K562 (cell line): ENCODE measurements at regions not wholly inside any gene's neighbourhood (a gene's known extent, or its start where the extent isn't known, plus 50 kb on each side); places are given as distances from the start of the nearest gene placed in this dataset.

ENCODE experiments used
- ATAC-seq: fragments of 200-7000 bp; cut with Tn5 transposase; 3 replicates; pipeline ENCODE4 v1.9.1; 2020; ENCODE audit warnings: moderate library complexity
- BruUV-seq: library from RNA; stranded (reverse); fragments of 400-500 nt; replicated peaks from 2 replicates; lab custom pipeline; 2021; lab: Mats Ljungman, UMichigan
- CTCF ChIA-PET: fragments of 300-600 bp; formaldehyde crosslinking; extraction: SDS; loops from one replicate; lab custom pipeline; 2021; ENCODE audit warnings: low intra/inter-chr PET ratio; lab: Yijun Ruan, JAX
- POLR2A ChIA-PET: fragments of 300-600, 350-650 bp; sonication (Branson Sonifier 250); formaldehyde crosslinking; extraction: SDS; loops from one replicate; lab custom pipeline; 2021; ENCODE audit warnings: antibody characterized with exemption, inconsistent platforms; lab: Yijun Ruan, JAX
- DNase-seq, 4 experiments: peaks; one replicate each; pipeline versions ENCODE4 v3.0.0 to v3.0.0-alpha.2; 2011 to 2018; ENCODE audit warnings: low spot score in 3 of 4, mixed read lengths in 3 of 4; ENCODE audit errors: extremely low read depth in 1 of 4
- FAIRE-seq: peaks from 2 replicates; lab custom pipeline; 2011; peaks lifted over from hg19 to GRCh38; lab: Jason Lieb, UNC
- H2AFZ ChIP-seq: 2 replicates; pipeline ENCODE4 v1.6.0; 2011; ENCODE audit warnings: low read depth, low read length, control low read depth, inconsistent platforms
- H3K27ac ChIP-seq: fragments of 200-600 bp; 3 replicates; pipeline ENCODE4 v1.8.0; 2011; ENCODE audit warnings: low read depth, mild to moderate bottlenecking, control low read depth, inconsistent platforms, low read length, moderate library complexity, mixed read lengths; ENCODE audit errors: extremely low read depth
- H3K27me3 ChIP-seq, 2 experiments: fragments of 300-600 bp in 1 of 2; 2 replicates in 1 of 2; 3 replicates in 1 of 2; pipeline versions ENCODE4 v1.6.0 to v1.8.0; 2011; ENCODE audit warnings: inconsistent platforms in 2 of 2, low read length in 2 of 2, mild to moderate bottlenecking in 1 of 2, mixed read lengths in 1 of 2, moderate library complexity in 1 of 2; ENCODE audit not compliant: control insufficient read depth in 2 of 2, insufficient read depth in 2 of 2
- H3K36me3 ChIP-seq: fragments of 300-600 bp; 3 replicates; pipeline ENCODE4 v1.8.0; 2011; ENCODE audit warnings: mild to moderate bottlenecking, low read length, inconsistent platforms; ENCODE audit not compliant: control insufficient read depth, insufficient read depth
- H3K4me1 ChIP-seq, 2 experiments: fragments of 200-600 bp in 1 of 2; replicated peaks in 1 of 2; 2 replicates in 1 of 2; 3 replicates in 1 of 2; pipeline versions ENCODE4 v1.5.1 to v1.8.0; 2011; ENCODE audit warnings: inconsistent platforms in 2 of 2, low read length in 2 of 2, mild to moderate bottlenecking in 1 of 2, mixed read lengths in 1 of 2, moderate library complexity in 1 of 2; ENCODE audit not compliant: control insufficient read depth in 2 of 2, insufficient read depth in 2 of 2
- H3K4me2 ChIP-seq: 2 replicates; pipeline ENCODE4 v1.6.1; 2011; ENCODE audit warnings: low read length, control low read depth, inconsistent platforms, mixed read lengths; ENCODE audit not compliant: insufficient read depth
- H3K4me3 ChIP-seq: fragments of 200-600 bp; sonication (generic), shearing (Covaris generic); 2 replicates; pipeline ENCODE4 v1.5.1; 2016; ENCODE audit warnings: control low read depth, inconsistent platforms
- H3K79me2 ChIP-seq: fragments of 200-600 bp; 3 replicates; pipeline ENCODE4 v1.8.0; 2011; ENCODE audit warnings: low read length, inconsistent platforms; ENCODE audit not compliant: control insufficient read depth, insufficient read depth
- H3K9ac ChIP-seq, 2 experiments: 2 replicates each; pipeline versions ENCODE4 v1.6.0 to v1.6.1; 2011; ENCODE audit warnings: low read depth in 2 of 2, low read length in 2 of 2, control low read depth in 1 of 2, inconsistent platforms in 1 of 2, mild to moderate bottlenecking in 1 of 2, mixed read lengths in 1 of 2; ENCODE audit not compliant: insufficient read depth in 1 of 2
- H3K9me1 ChIP-seq: one replicate; pipeline ENCODE4 v1.6.0; 2011; ENCODE audit warnings: inconsistent platforms, mild to moderate bottlenecking, low read length, moderate library complexity; ENCODE audit not compliant: control insufficient read depth, insufficient read depth
- H3K9me3 ChIP-seq: replicated peaks from 2 replicates; pipeline ENCODE4 v1.5.1; 2011; ENCODE audit warnings: low read depth, low read length, inconsistent platforms; ENCODE audit not compliant: control insufficient read depth, insufficient read depth
- H4K20me1 ChIP-seq: replicated peaks from 2 replicates; pipeline ENCODE4 v1.6.1; 2011; ENCODE audit warnings: low read length, inconsistent platforms, mixed read lengths; ENCODE audit not compliant: control insufficient read depth, insufficient read depth
- ARHGAP35 ChIP-seq: fragments of 450-650 bp; IDR thresholded peaks from 2 replicates; pipeline ENCODE4 v1.6.1; 2018; ENCODE audit not compliant: partially characterized antibody
- DNMT1 ChIP-seq: fragments of 450-650 bp; IDR thresholded peaks from 2 replicates; pipeline ENCODE4 v1.6.1; 2016; ENCODE audit warnings: antibody characterized with exemption, mild to moderate bottlenecking
- ILK ChIP-seq: fragments of 450-650 bp; IDR thresholded peaks from 2 replicates; pipeline ENCODE4 v1.6.1; 2016; ENCODE audit warnings: missing genetic modification characterization, low read depth, mild to moderate bottlenecking, missing compliant biosample characterization, moderate library complexity, borderline replicate concordance
- NFE2 ChIP-seq: IDR thresholded peaks from 2 replicates; pipeline ENCODE4 v1.6.1; 2014; ENCODE audit warnings: antibody characterized with exemption, low read depth
- PHF8 ChIP-seq: fragments of 200-600 bp; sonication (generic); IDR thresholded peaks from 2 replicates; pipeline ENCODE4 v1.6.1; 2012; ENCODE audit warnings: mixed run types, mild to moderate bottlenecking, inconsistent platforms, low read length, moderate library complexity, borderline replicate concordance
- RBM34 ChIP-seq: fragments of 200-400 bp; formaldehyde crosslinking; IDR thresholded peaks from 2 replicates; pipeline ENCODE4 v1.6.1; 2018; ENCODE audit warnings: low read length, borderline replicate concordance; ENCODE audit not compliant: insufficient read depth
- SMARCA4 ChIP-seq: fragments of 450-650 bp; IDR thresholded peaks from 2 replicates; pipeline ENCODE4 v1.6.1; 2016
- YY1 ChIP-seq, 3 experiments: IDR thresholded peaks; 2 replicates each; pipeline ENCODE4 v1.6.1; 2011; ENCODE audit warnings: low read length in 2 of 3, mild to moderate bottlenecking in 2 of 3, moderate library complexity in 2 of 3, borderline replicate concordance in 1 of 3, control low read depth in 1 of 3, low read depth in 1 of 3; ENCODE audit not compliant: insufficient read depth in 3 of 3, insufficient replicate concordance in 2 of 3, control insufficient read depth in 1 of 3, insufficient read length in 1 of 3; ENCODE audit errors: extremely low read depth in 1 of 3
- ZNF143 ChIP-seq: sonication (generic); formaldehyde crosslinking; IDR thresholded peaks from 2 replicates; pipeline ENCODE4 v1.9.0; 2022; ENCODE audit warnings: mild to moderate bottlenecking, missing genetic modification reagents
- ZNF583 ChIP-seq: fragments of 250-450 bp; sonication (Bioruptor Pico); IDR thresholded peaks from 2 replicates; pipeline ENCODE4 v1.4.0; 2020
- ZNF589 ChIP-seq: fragments of 200-800 bp; sonication (Bioruptor generic); IDR thresholded peaks from 2 replicates; pipeline ENCODE4 v1.6.1; 2016; ENCODE audit warnings: low read depth, missing genetic modification characterization, missing compliant biosample characterization
- WGBS: fragments of 100-300 bp; shearing (Covaris generic); methylation state at CpG from one replicate; pipeline ENCODE4 v1.1.6; 2016; ENCODE audit warnings: low coverage, mixed read lengths; ENCODE audit not compliant: insufficient coverage; ENCODE audit errors: missing lambda C conversion rate; 5-methylcytosine and 5-hydroxymethylcytosine counted together
- in situ Hi-C: fragments of 300-500 bp; cut with MboI; formaldehyde crosslinking; loops from 4 replicates; pipeline ENCODE4 v1.15.0; 2018; ENCODE audit warnings: inconsistent platforms, mixed read lengths
- intact Hi-C: fragments of 100-400 bp; cut with micrococcal nuclease; formaldehyde crosslinking; loops from 2 replicates; pipeline ENCODE4 v1.14.2; 2022
- TF ChIP-seq, protein P1 (sequence below): fragments of 450-650 bp; formaldehyde crosslinking; IDR thresholded peaks from 2 replicates; pipeline ENCODE4 v1.4.0; 2020; ENCODE audit warnings: mild to moderate bottlenecking, moderate library complexity
- TF ChIP-seq, protein P2 (sequence below): fragments of 250-450 bp; sonication (Bioruptor Pico); IDR thresholded peaks from 2 replicates; pipeline ENCODE4 v1.4.0; 2020; ENCODE audit warnings: mild to moderate bottlenecking, moderate library complexity
- TF ChIP-seq, protein P3 (sequence below): sonication (generic); formaldehyde crosslinking; IDR thresholded peaks from 2 replicates; pipeline ENCODE4 v1.8.1; 2023; ENCODE audit warnings: mild to moderate bottlenecking, missing genetic modification reagents
- TF ChIP-seq, protein P4 (sequence below): IDR thresholded peaks from 3 replicates; pipeline ENCODE4 v1.6.1; 2011; ENCODE audit warnings: borderline replicate concordance, mild to moderate bottlenecking; ENCODE audit not compliant: insufficient read length, insufficient read depth

DNA sequence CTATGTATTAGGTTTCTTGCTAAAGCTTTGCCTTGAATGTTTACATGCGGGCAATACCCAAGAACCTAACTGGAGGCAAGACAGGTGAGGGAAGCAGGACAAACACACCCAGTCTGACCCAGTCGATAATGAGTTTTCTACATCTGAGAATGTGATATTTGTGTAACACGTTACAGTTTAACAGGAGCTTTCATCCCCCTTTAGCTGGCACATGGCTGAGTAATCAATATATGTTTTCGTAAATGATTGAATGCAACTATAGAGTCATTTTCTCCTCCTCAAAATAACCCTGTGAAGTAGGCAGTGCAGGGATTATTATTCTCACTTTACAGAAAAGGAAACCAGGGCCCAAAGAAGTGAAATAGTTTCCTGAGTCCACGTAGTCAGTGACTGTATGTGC is 84.7 kb upstream of the HTR4 start (continued):
- TF ChIP-seq ZNF589 (CRISPR knock-in tag) = no peak
- TF ChIP-seq ZNF583 = no peak

DNA sequence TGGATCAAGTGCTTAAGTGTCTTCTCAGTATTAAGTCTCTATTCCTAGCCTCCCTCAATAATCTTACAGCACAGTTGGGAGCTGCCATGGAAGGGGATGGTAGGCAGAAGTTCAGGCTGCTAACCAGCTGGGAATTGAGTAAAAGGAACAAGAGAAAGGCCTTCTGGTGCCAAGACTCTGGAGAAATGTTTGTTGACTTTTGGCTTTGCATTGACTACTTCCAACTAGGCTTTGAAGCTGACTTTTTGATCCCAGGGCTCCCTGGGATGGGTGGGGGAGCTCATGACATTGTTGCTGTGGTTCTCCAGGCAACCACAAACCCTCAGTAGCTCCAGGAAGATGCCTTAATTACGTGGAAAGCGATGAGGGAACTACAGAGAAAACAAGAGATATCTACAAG is 85.2 kb upstream of the HTR4 start:
- POLR2A ChIA-PET = interaction anchor here (0.6 kb wide), 1 partner anchor 287 kb away, joined by 3 read pairs; no protein-coding TSS in a partner anchor
- TF ChIP-seq, protein P1, sequence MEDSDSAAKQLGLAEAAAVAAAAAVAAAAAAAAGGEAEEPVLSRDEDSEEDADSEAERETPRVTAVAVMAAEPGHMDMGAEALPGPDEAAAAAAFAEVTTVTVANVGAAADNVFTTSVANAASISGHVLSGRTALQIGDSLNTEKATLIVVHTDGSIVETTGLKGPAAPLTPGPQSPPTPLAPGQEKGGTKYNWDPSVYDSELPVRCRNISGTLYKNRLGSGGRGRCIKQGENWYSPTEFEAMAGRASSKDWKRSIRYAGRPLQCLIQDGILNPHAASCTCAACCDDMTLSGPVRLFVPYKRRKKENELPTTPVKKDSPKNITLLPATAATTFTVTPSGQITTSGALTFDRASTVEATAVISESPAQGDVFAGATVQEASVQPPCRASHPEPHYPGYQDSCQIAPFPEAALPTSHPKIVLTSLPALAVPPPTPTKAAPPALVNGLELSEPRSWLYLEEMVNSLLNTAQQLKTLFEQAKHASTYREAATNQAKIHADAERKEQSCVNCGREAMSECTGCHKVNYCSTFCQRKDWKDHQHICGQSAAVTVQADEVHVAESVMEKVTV = no peak
- no peak for TF ChIP-seq RBM34
- TF ChIP-seq, protein P2, sequence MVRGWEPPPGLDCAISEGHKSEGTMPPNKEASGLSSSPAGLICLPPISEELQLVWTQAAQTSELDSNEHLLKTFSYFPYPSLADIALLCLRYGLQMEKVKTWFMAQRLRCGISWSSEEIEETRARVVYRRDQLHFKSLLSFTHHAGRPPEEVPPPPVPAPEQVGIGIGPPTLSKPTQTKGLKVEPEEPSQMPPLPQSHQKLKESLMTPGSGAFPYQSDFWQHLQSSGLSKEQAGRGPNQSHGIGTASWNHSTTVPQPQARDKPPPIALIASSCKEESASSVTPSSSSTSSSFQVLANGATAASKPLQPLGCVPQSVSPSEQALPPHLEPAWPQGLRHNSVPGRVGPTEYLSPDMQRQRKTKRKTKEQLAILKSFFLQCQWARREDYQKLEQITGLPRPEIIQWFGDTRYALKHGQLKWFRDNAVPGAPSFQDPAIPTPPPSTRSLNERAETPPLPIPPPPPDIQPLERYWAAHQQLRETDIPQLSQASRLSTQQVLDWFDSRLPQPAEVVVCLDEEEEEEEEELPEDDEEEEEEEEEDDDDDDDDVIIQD (CRISPR knock-in tag) = no peak
- no peak for TF ChIP-seq DNMT1
- TF ChIP-seq SMARCA4 = no peak
- no peak for TF ChIP-seq ARHGAP35
- TF ChIP-seq PHF8 = no peak
- TF ChIP-seq ZNF143 = no peak
- TF ChIP-seq YY1 (IDR thresholded peaks at IDR 0.05; ENCODE audit: borderline replicate concordance in 1 of 3, control insufficient read depth in 1 of 3, extremely low read depth in 1 of 3, insufficient read depth in 3 of 3, insufficient read length in 1 of 3, insufficient replicate concordance in 2 of 3, low read depth in 1 of 3, low read length in 2 of 3) = no peak
- TF ChIP-seq, protein P3, sequence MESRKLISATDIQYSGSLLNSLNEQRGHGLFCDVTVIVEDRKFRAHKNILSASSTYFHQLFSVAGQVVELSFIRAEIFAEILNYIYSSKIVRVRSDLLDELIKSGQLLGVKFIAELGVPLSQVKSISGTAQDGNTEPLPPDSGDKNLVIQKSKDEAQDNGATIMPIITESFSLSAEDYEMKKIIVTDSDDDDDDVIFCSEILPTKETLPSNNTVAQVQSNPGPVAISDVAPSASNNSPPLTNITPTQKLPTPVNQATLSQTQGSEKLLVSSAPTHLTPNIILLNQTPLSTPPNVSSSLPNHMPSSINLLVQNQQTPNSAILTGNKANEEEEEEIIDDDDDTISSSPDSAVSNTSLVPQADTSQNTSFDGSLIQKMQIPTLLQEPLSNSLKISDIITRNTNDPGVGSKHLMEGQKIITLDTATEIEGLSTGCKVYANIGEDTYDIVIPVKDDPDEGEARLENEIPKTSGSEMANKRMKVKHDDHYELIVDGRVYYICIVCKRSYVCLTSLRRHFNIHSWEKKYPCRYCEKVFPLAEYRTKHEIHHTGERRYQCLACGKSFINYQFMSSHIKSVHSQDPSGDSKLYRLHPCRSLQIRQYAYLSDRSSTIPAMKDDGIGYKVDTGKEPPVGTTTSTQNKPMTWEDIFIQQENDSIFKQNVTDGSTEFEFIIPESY (CRISPR knock-in tag) = no peak
- TF ChIP-seq NFE2 = no peak
- TF ChIP-seq ILK = no peak
- TF ChIP-seq, protein P4, sequence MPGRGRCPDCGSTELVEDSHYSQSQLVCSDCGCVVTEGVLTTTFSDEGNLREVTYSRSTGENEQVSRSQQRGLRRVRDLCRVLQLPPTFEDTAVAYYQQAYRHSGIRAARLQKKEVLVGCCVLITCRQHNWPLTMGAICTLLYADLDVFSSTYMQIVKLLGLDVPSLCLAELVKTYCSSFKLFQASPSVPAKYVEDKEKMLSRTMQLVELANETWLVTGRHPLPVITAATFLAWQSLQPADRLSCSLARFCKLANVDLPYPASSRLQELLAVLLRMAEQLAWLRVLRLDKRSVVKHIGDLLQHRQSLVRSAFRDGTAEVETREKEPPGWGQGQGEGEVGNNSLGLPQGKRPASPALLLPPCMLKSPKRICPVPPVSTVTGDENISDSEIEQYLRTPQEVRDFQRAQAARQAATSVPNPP = no peak

More for the DNA sequence above, 85.2 kb upstream of the HTR4 start:
- no TSS peak for BruUV-seq
- Histone ChIP-seq H3K79me2 (no peaks in the 10 kb centered on the region), H3K4me2 (no peak overlapping the region), H2AFZ (no peak overlapping the region), H3K4me1 (no peaks in the 10 kb centered on the region), H3K9ac (no peak overlapping the region), H3K4me3 (no peak overlapping the region), H4K20me1 (no peaks in the 10 kb centered on the region), H3K36me3 (no peaks in the 10 kb centered on the region), H3K9me1 (no peaks in the 10 kb centered on the region), H3K9me3 (no peaks in the 10 kb centered on the region; the same call in 1 of the 2 replicates), H3K27me3 (peaks cover 0 to 10% of the 10 kb centered on the region in 2 experiments; a peak in 2 of 5 replicates), H3K27ac (no peak overlapping the region)
- WGBS = 0% methylated on average over 2 of the region's 2 CpGs
- no peak for FAIRE-seq
- intact Hi-C loops (loop anchor here (10.0 kb wide), 2 partner anchors 445 to 855 kb away; no protein-coding TSS in a partner anchor), in situ Hi-C loops (loop anchor here (5.0 to 10.0 kb wide), 4 partner anchors 225 to 528 kb away; no protein-coding TSS in a partner anchor)
- CTCF ChIA-PET = no interaction called here
- ATAC-seq = no peak
- no peak for DNase-seq
